ENCODE measurements at regions not wholly inside any gene's neighbourhood (a gene's known extent, or its start where the extent isn't known, plus 50 kb on each side); places are given as distances from the start of the nearest gene placed in this dataset.
"Not testable (repeated sequence)": the region's sequence is repeated elsewhere in the genome, so short reads cannot be mapped to it uniquely, and the experiment has no call there.

- no peak for DNase-seq
These were observed 59.0 kb upstream of the ZNF184 start for GRCh38 chr6:27531772-27532459.

GRCh38 chr6:27529796-27530195, 56.9 kb upstream of the ZNF184 start:
- not testable (repeated sequence) for DNase-seq

- no peak for DNase-seq
These were observed 55.8 kb upstream of the ZNF184 start for GRCh38 chr6:27528714-27529113.

Measured in NCI-H510A (cell line).